WTC11 (cell line): ENCODE measurements at regions not wholly inside any gene's neighbourhood (a gene's known extent, or its start where the extent isn't known, plus 50 kb on each side); places are given as distances from the start of the nearest gene placed in this dataset.

Experiments
- ATAC-seq: fragments of 200-7000 bp; cut with Tn5 transposase; 2 replicates; pipeline ENCODE4 v1.10.0; 2021; ENCODE audit warnings: mild to moderate bottlenecking, moderate library complexity
- CTCF ChIA-PET: fragments of 300-600 bp; sonication (Branson Sonifier 250); formaldehyde crosslinking; loops from one replicate; lab custom pipeline; 2021; ENCODE audit warnings: antibody characterized with exemption; lab: Charles Lee
- POLR2A ChIA-PET: fragments of 350-600 bp; sonication (Branson Sonifier 250); formaldehyde crosslinking; loops from one replicate; lab custom pipeline; 2021; ENCODE audit warnings: antibody characterized with exemption; lab: Charles Lee
- DNase-seq: peaks from one replicate; pipeline ENCODE4 v3.0.0; 2021; ENCODE audit warnings: low spot score
- H3K27ac Mint-ChIP-seq: 2 replicates; pipeline ENCODE4 v1.8.0; 2021; ENCODE audit warnings: mixed read lengths
- H3K27me3 Mint-ChIP-seq: 2 replicates; pipeline ENCODE4 v1.8.0; 2021; ENCODE audit warnings: low read depth, mild to moderate bottlenecking, moderate library complexity, mixed read lengths
- H3K36me3 Mint-ChIP-seq: 2 replicates; pipeline ENCODE4 v1.8.0; 2021; ENCODE audit warnings: mixed read lengths
- H3K4me1 Mint-ChIP-seq: 2 replicates; pipeline ENCODE4 v1.8.0; 2022; ENCODE audit warnings: mixed read lengths
- H3K4me3 Mint-ChIP-seq: 2 replicates; pipeline ENCODE4 v1.8.0; 2021; ENCODE audit warnings: mild to moderate bottlenecking, moderate library complexity, mixed read lengths
- H3K9me3 Mint-ChIP-seq: 2 replicates; pipeline ENCODE4 v1.8.0; 2021; ENCODE audit warnings: mixed read lengths
- E2F5 ChIP-seq: sonication (generic); formaldehyde crosslinking; IDR thresholded peaks from 2 replicates; pipeline ENCODE4 v1.8.1; 2022; ENCODE audit warnings: mild to moderate bottlenecking, moderate library complexity, missing genetic modification reagents
- EMX1 ChIP-seq: fragments of 250-450 bp; sonication (Bioruptor Pico); IDR thresholded peaks from 2 replicates; pipeline ENCODE4 v1.8.0; 2021; ENCODE audit warnings: mild to moderate bottlenecking
- FOXK1 ChIP-seq: sonication (generic); formaldehyde crosslinking; IDR thresholded peaks from 2 replicates; pipeline ENCODE4 v1.8.0; 2022; ENCODE audit warnings: mild to moderate bottlenecking, moderate library complexity, missing genetic modification reagents
- NR1H2 ChIP-seq: sonication (generic); formaldehyde crosslinking; IDR thresholded peaks from 2 replicates; pipeline ENCODE4 v1.9.0; 2021; ENCODE audit warnings: mild to moderate bottlenecking, moderate library complexity, missing genetic modification reagents
- PRDM15 ChIP-seq: sonication (generic); formaldehyde crosslinking; IDR thresholded peaks from 2 replicates; pipeline ENCODE4 v1.8.0; 2022; ENCODE audit warnings: missing genetic modification reagents
- PRRX2 ChIP-seq: fragments of 250-450 bp; sonication (Bioruptor Pico); IDR thresholded peaks from 2 replicates; pipeline ENCODE4 v1.8.0; 2021; ENCODE audit warnings: mild to moderate bottlenecking
- RORB ChIP-seq: fragments of 250-450 bp; sonication (Bioruptor Pico); IDR thresholded peaks from 2 replicates; pipeline ENCODE4 v1.9.0; 2021; ENCODE audit warnings: mild to moderate bottlenecking
- SOX15 ChIP-seq: fragments of 250-450 bp; sonication (Bioruptor Pico); IDR thresholded peaks from 2 replicates; pipeline ENCODE4 v1.9.0; 2021; ENCODE audit warnings: mild to moderate bottlenecking
- STAT6 ChIP-seq: sonication (generic); formaldehyde crosslinking; conservative IDR thresholded peaks from 2 replicates; pipeline ENCODE4 v1.8.1; 2023; ENCODE audit warnings: mild to moderate bottlenecking, low read depth, missing genetic modification reagents, moderate library complexity
- TCF7 ChIP-seq: sonication (generic); formaldehyde crosslinking; IDR thresholded peaks from 2 replicates; pipeline ENCODE4 v1.8.0; 2022; ENCODE audit warnings: mild to moderate bottlenecking, low read depth, missing genetic modification reagents, moderate library complexity
- TP53 ChIP-seq: sonication (generic); formaldehyde crosslinking; IDR thresholded peaks from 2 replicates; pipeline ENCODE4 v1.8.1; 2023; ENCODE audit warnings: mild to moderate bottlenecking, missing genetic modification reagents
- ZNF671 ChIP-seq: fragments of 250-450 bp; sonication (Bioruptor Pico); IDR thresholded peaks from 2 replicates; pipeline ENCODE4 v1.8.0; 2021; ENCODE audit warnings: mild to moderate bottlenecking
- ZSCAN18 ChIP-seq: fragments of 250-450 bp; sonication (Bioruptor Pico); IDR thresholded peaks from 2 replicates; pipeline ENCODE4 v2.1.2; 2022; ENCODE audit warnings: mild to moderate bottlenecking, moderate library complexity
- TF ChIP-seq, protein P1 (sequence below): sonication (generic); formaldehyde crosslinking; IDR thresholded peaks from 2 replicates; pipeline ENCODE4 v1.8.0; 2022; ENCODE audit warnings: mild to moderate bottlenecking, missing genetic modification reagents
- TF ChIP-seq, protein P2 (sequence below): fragments of 250-450 bp; sonication (Bioruptor Pico); IDR thresholded peaks from 2 replicates; pipeline ENCODE4 v1.8.0; 2021; ENCODE audit warnings: mild to moderate bottlenecking
- TF ChIP-seq, protein P3 (sequence below): fragments of 250-450 bp; sonication (Bioruptor Pico); IDR thresholded peaks from 2 replicates; pipeline ENCODE4 v1.9.0; 2021; ENCODE audit warnings: moderate library complexity, mild to moderate bottlenecking, inconsistent platforms, borderline replicate concordance
- TF ChIP-seq, protein P4 (sequence below): sonication (generic); formaldehyde crosslinking; conservative IDR thresholded peaks from 2 replicates; pipeline ENCODE4 v1.8.1; 2022; ENCODE audit warnings: mild to moderate bottlenecking, missing genetic modification reagents

- CTCF ChIA-PET = no interaction called here
Measured at GRCh38 chr5:10172247-10172646, 77.4 kb downstream of the ATPSCKMT start.

DNA sequence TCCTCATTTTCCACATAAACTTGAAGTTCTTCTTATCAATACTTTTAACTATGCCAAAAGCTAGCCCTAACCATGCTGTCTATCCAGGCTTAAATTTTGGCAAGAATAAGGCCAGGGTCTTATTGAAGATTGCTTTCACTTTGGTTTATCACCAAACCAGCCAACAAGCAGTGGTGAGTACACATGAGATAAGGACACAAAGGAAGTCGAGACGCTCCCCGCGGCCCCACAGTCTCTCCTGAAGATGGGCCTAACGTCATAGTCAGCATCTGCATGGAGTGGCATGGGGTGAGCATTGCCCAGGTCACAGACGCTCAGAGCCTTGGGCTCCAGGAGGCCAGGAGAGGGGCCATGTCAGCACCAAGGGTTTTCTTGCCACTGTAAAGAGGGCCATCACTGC is 80.3 kb downstream of the ATPSCKMT start:
- ATAC-seq (no peak), DNase-seq (no peak)
- no peaks in the 10 kb centered on the region for H3K4me1 Mint-ChIP-seq
- POLR2A ChIA-PET = no interaction called here
- TF ChIP-seq FOXK1 (CRISPR knock-in tag) = no peak
- no peak for TF ChIP-seq SOX15 (CRISPR knock-in tag)
- no peak for TF ChIP-seq STAT6 (CRISPR knock-in tag)
- TF ChIP-seq, protein P1, sequence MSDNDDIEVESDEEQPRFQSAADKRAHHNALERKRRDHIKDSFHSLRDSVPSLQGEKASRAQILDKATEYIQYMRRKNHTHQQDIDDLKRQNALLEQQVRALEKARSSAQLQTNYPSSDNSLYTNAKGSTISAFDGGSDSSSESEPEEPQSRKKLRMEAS = no peak
- TF ChIP-seq, all 79 proteins: peak for 0
- Mint-ChIP-seq H3K27me3 (no peaks in the 10 kb centered on the region; the same call in none of the 2 replicates), H3K4me3 (no peak overlapping the region), H3K27ac (no peak overlapping the region), H3K36me3 (peaks cover 31% of the 10 kb centered on the region), H3K9me3 (peaks cover 62% of the 10 kb centered on the region)
- CTCF ChIA-PET = no interaction called here

More at GRCh38 chr5:10172247-10172646, 77.4 kb downstream of the ATPSCKMT start:
- Mint-ChIP-seq H3K27ac (no peak overlapping the region), H3K4me1 (no peaks in the 10 kb centered on the region), H3K36me3 (peaks cover 8% of the 10 kb centered on the region), H3K9me3 (peaks cover 39% of the 10 kb centered on the region), H3K4me3 (no peak overlapping the region), H3K27me3 (no peaks in the 10 kb centered on the region; the same call in none of the 2 replicates)
- DNase-seq (no peak), ATAC-seq (no peak)
- POLR2A ChIA-PET = no interaction called here
- no peak for TF ChIP-seq ZSCAN18 (CRISPR knock-in tag)
- no peak for TF ChIP-seq EMX1 (CRISPR knock-in tag)
- no peak for TF ChIP-seq NR1H2 (CRISPR knock-in tag)
- TF ChIP-seq RORB = no peak

DNA sequence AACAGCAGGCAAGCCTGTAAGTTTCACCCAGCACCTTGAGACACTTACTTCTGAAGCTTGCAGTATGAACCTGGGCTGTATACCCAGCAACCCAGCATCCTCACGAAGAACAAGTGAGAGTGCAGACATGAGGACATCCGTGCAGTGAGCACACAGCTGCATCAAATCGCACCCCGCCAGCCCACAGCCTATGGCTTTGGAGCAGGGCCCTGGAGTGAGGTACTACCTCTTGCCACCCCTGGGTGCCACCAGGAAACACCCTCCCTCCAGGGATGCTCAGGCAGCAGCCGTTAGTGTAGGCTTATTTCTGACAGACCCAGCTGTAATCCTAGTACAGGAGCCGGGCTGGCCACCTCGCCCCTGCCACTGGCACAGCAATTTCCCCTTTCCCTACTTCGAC is 81.4 kb downstream of the ATPSCKMT start:
- H3K4me1 Mint-ChIP-seq = no peaks in the 10 kb centered on the region
- H3K9me3 Mint-ChIP-seq = peaks cover 62% of the 10 kb centered on the region
- H3K4me3 Mint-ChIP-seq = no peak overlapping the region
- ChIA-PET CTCF (no interaction called here), POLR2A (no interaction called here)
- H3K27ac Mint-ChIP-seq = no peak overlapping the region
- H3K36me3 Mint-ChIP-seq = peaks cover 34% of the 10 kb centered on the region
- DNase-seq = no peak
- no peaks in the 10 kb centered on the region; the same call in none of the 2 replicates for H3K27me3 Mint-ChIP-seq
- ATAC-seq = no peak
- TF ChIP-seq FOXK1 (CRISPR knock-in tag) (no peak), PRDM15 (no peak), TP53 (CRISPR knock-in tag) (no peak), ZNF671 (CRISPR knock-in tag) (no peak), TCF7 (CRISPR knock-in tag) (no peak), PRRX2 (CRISPR knock-in tag) (no peak), STAT6 (CRISPR knock-in tag) (no peak), E2F5 (CRISPR knock-in tag) (no peak)
- TF ChIP-seq, protein P2, sequence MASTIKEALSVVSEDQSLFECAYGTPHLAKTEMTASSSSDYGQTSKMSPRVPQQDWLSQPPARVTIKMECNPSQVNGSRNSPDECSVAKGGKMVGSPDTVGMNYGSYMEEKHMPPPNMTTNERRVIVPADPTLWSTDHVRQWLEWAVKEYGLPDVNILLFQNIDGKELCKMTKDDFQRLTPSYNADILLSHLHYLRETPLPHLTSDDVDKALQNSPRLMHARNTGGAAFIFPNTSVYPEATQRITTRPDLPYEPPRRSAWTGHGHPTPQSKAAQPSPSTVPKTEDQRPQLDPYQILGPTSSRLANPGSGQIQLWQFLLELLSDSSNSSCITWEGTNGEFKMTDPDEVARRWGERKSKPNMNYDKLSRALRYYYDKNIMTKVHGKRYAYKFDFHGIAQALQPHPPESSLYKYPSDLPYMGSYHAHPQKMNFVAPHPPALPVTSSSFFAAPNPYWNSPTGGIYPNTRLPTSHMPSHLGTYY (CRISPR knock-in tag) = no peak
- TF ChIP-seq, protein P3, sequence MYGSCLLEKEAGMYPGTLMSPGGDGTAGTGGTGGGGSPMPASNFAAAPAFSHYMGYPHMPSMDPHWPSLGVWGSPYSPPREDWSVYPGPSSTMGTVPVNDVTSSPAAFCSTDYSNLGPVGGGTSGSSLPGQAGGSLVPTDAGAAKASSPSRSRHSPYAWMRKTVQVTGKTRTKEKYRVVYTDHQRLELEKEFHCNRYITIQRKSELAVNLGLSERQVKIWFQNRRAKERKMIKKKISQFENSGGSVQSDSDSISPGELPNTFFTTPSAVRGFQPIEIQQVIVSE (CRISPR knock-in tag) = no peak
- TF ChIP-seq, protein P4, sequence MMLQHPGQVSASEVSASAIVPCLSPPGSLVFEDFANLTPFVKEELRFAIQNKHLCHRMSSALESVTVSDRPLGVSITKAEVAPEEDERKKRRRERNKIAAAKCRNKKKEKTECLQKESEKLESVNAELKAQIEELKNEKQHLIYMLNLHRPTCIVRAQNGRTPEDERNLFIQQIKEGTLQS (CRISPR knock-in tag) = no peak
